H1 (cell line): ENCODE measurements at regions not wholly inside any gene's neighbourhood (a gene's known extent, or its start where the extent isn't known, plus 50 kb on each side); places are given as distances from the start of the nearest gene placed in this dataset.

ENCODE experiments used
- CTCF ChIA-PET: fragments of 300-600 bp; sonication (Branson Sonifier 250); formaldehyde crosslinking; loops from one replicate; lab custom pipeline; 2021; ENCODE audit not compliant: partially characterized antibody; lab: Charles Lee
- POLR2A ChIA-PET: fragments of 300-600 bp; sonication (Branson Sonifier 250); formaldehyde crosslinking; loops from one replicate; lab custom pipeline; 2021; ENCODE audit warnings: inconsistent platforms; ENCODE audit not compliant: partially characterized antibody; lab: Charles Lee
- DNase-seq, 2 experiments: peaks; one replicate each; pipeline versions ENCODE4 v3.0.0 to v3.0.0-alpha.2; 2010 to 2022; ENCODE audit warnings: low spot score in 2 of 2, low read depth in 1 of 2, mixed read lengths in 1 of 2
- FAIRE-seq: peaks from 2 replicates; lab custom pipeline; 2011; peaks lifted over from hg19 to GRCh38; lab: Jason Lieb, UNC
- H2AFZ ChIP-seq: 2 replicates; pipeline ENCODE4 v1.8.1; 2012; ENCODE audit warnings: low read length, inconsistent platforms
- H2AK5ac ChIP-seq: 2 replicates; pipeline ENCODE4 v1.6.1; 2013; ENCODE audit warnings: low read depth, low read length
- H2BK120ac ChIP-seq: replicated peaks from 2 replicates; pipeline ENCODE3; 2013; ENCODE audit warnings: low read depth, low read length, inconsistent platforms
- H2BK12ac ChIP-seq: 2 replicates; pipeline ENCODE4 v1.6.1; 2013; ENCODE audit warnings: low read depth, low read length
- H2BK15ac ChIP-seq: 2 replicates; pipeline ENCODE4 v1.6.1; 2013; ENCODE audit warnings: low read length
- H2BK20ac ChIP-seq: 2 replicates; pipeline ENCODE4 v1.6.1; 2013; ENCODE audit warnings: low read length
- H2BK5ac ChIP-seq: 2 replicates; pipeline ENCODE4 v1.6.1; 2013; ENCODE audit warnings: low read depth, low read length
- H3K14ac ChIP-seq: 2 replicates; pipeline ENCODE4 v1.6.1; 2013; ENCODE audit warnings: inconsistent platforms; ENCODE audit not compliant: insufficient read length
- H3K18ac ChIP-seq: 2 replicates; pipeline ENCODE4 v1.6.1; 2013; ENCODE audit warnings: low read length; ENCODE audit errors: extremely low read depth
- H3K23ac ChIP-seq: 2 replicates; pipeline ENCODE4 v1.6.1; 2013; ENCODE audit warnings: inconsistent platforms; ENCODE audit not compliant: insufficient read length
- H3K23me2 ChIP-seq: 2 replicates; pipeline ENCODE4 v1.6.1; 2013; ENCODE audit warnings: low read depth, low read length
- H3K27ac ChIP-seq: 2 replicates; pipeline ENCODE4 v1.6.1; 2011; ENCODE audit warnings: low read depth, low read length, inconsistent platforms
- H3K27me3 ChIP-seq, 4 experiments: replicated peaks in 1 of 4; 1 replicate in 1 of 4; 2 replicates in 3 of 4; pipeline versions ENCODE4 v1.6.1 to v1.8.1; 2011 to 2013; ENCODE audit warnings: low read length in 3 of 4, mild to moderate bottlenecking in 3 of 4, inconsistent platforms in 2 of 4, mixed read lengths in 2 of 4, moderate library complexity in 1 of 4; ENCODE audit not compliant: control insufficient read depth in 3 of 4, insufficient read depth in 3 of 4; ENCODE audit errors: extremely low read depth in 1 of 4
- H3K36me3 ChIP-seq, 4 experiments: 2 replicates each; pipeline versions ENCODE4 v1.6.1 to v1.8.1; 2011 to 2013; ENCODE audit warnings: mild to moderate bottlenecking in 4 of 4, low read length in 3 of 4, moderate library complexity in 2 of 4, control low read depth in 1 of 4, inconsistent platforms in 1 of 4; ENCODE audit not compliant: insufficient read depth in 4 of 4, control insufficient read depth in 2 of 4
- H3K4ac ChIP-seq: replicated peaks from 2 replicates; pipeline ENCODE3; 2013; ENCODE audit warnings: low read length, low read depth, mixed read lengths, inconsistent platforms; ENCODE audit not compliant: insufficient read length
- H3K4me1 ChIP-seq, 4 experiments: replicated peaks in 1 of 4; 1 replicate in 1 of 4; 2 replicates in 3 of 4; pipeline versions ENCODE4 v1.6.1 to v1.8.1; 2011 to 2013; ENCODE audit warnings: low read length in 3 of 4, inconsistent platforms in 2 of 4, mixed read lengths in 1 of 4; ENCODE audit not compliant: insufficient read depth in 4 of 4, control insufficient read depth in 3 of 4
- H3K4me2 ChIP-seq, 2 experiments: 2 replicates each; pipeline versions ENCODE4 v1.6.1 to v1.8.1; 2011 to 2013; ENCODE audit warnings: low read depth in 2 of 2, low read length in 2 of 2, control low read depth in 1 of 2, inconsistent platforms in 1 of 2, mild to moderate bottlenecking in 1 of 2; ENCODE audit not compliant: insufficient read depth in 1 of 2
- H3K4me3 ChIP-seq, 4 experiments: fragments of 200-600, 300-600 bp in 1 of 4; sonication (generic), shearing (Covaris generic), sonication (Bioruptor Twin) in 1 of 4; 2 replicates each; pipeline versions ENCODE4 v1.5.1 to v1.8.1; 2011 to 2016; ENCODE audit warnings: low read length in 4 of 4, low read depth in 3 of 4, control low read depth in 2 of 4, inconsistent platforms in 2 of 4, mild to moderate bottlenecking in 2 of 4, mixed read lengths in 1 of 4, moderate library complexity in 1 of 4; ENCODE audit not compliant: insufficient read depth in 2 of 4; ENCODE audit errors: extremely low read depth in 1 of 4
- H3K56ac ChIP-seq: replicated peaks from 2 replicates; pipeline ENCODE3; 2013; ENCODE audit warnings: low read depth, mild to moderate bottlenecking, mixed read lengths, low read length, inconsistent platforms; ENCODE audit not compliant: insufficient read length
- H3K79me1 ChIP-seq: 2 replicates; pipeline ENCODE4 v1.6.1; 2013; ENCODE audit warnings: low read depth, low read length, control low read depth
- H3K79me2 ChIP-seq, 2 experiments: 2 replicates each; pipeline versions ENCODE4 v1.6.1 to v1.8.1; 2012 to 2013; ENCODE audit warnings: low read length in 2 of 2, mild to moderate bottlenecking in 2 of 2, inconsistent platforms in 1 of 2; ENCODE audit not compliant: insufficient read depth in 2 of 2, control insufficient read depth in 1 of 2
- H3K9ac ChIP-seq, 4 experiments: replicated peaks in 1 of 4; 1 replicate in 1 of 4; 2 replicates in 3 of 4; pipeline versions ENCODE4 v1.6.1 to v1.8.1; 2011 to 2013; ENCODE audit warnings: low read depth in 3 of 4, low read length in 3 of 4, control low read depth in 2 of 4, mild to moderate bottlenecking in 2 of 4, moderate library complexity in 2 of 4, inconsistent platforms in 1 of 4; ENCODE audit errors: extremely low read depth in 1 of 4
- H3K9me3 ChIP-seq, 2 experiments: 2 replicates each; pipeline versions ENCODE4 v1.6.1 to v1.8.1; 2012 to 2013; ENCODE audit warnings: mild to moderate bottlenecking in 2 of 2, moderate library complexity in 2 of 2, control low read depth in 1 of 2, inconsistent platforms in 1 of 2, low read depth in 1 of 2, low read length in 1 of 2, mixed read lengths in 1 of 2; ENCODE audit not compliant: insufficient read depth in 2 of 2
- H4K20me1 ChIP-seq, 2 experiments: replicated peaks in 1 of 2; 2 replicates each; pipeline versions ENCODE3 to v1.8.1; 2011 to 2013; ENCODE audit warnings: inconsistent platforms in 2 of 2, low read length in 2 of 2, mild to moderate bottlenecking in 1 of 2; ENCODE audit not compliant: insufficient read depth in 2 of 2, control insufficient read depth in 1 of 2
- H4K5ac ChIP-seq: 2 replicates; pipeline ENCODE4 v1.6.1; 2013; ENCODE audit warnings: low read length, low read depth, mixed read lengths, inconsistent platforms; ENCODE audit not compliant: insufficient read length
- H4K8ac ChIP-seq: 2 replicates; pipeline ENCODE4 v1.8.0; 2013; ENCODE audit warnings: mild to moderate bottlenecking, moderate library complexity, low read length, inconsistent platforms; ENCODE audit not compliant: insufficient read depth; ENCODE audit errors: extremely low read depth
- H4K91ac ChIP-seq: replicated peaks from 2 replicates; pipeline ENCODE3; 2013; ENCODE audit warnings: low read length, mixed read lengths, inconsistent platforms; ENCODE audit not compliant: insufficient read length
- POLR2A ChIP-seq, 2 experiments: IDR thresholded peaks; 1 replicate in 1 of 2; 2 replicates in 1 of 2; pipeline ENCODE4 v1.6.1; 2011; ENCODE audit warnings: low read depth in 2 of 2, low read length in 2 of 2, mild to moderate bottlenecking in 2 of 2; ENCODE audit errors: control extremely low read depth in 1 of 2
- RNF2 ChIP-seq: fragments of 200-900, 300-1000 bp; sonication (generic); IDR thresholded peaks from 2 replicates; pipeline ENCODE4 v1.7.1; 2016; ENCODE audit warnings: borderline replicate concordance, low read depth, mild to moderate bottlenecking, antibody characterized with exemption, low read length; ENCODE audit not compliant: poor library complexity, severe bottlenecking; ENCODE audit errors: missing control alignments
- TEAD4 ChIP-seq: IDR thresholded peaks from 2 replicates; pipeline ENCODE4 v1.6.1; 2012; ENCODE audit warnings: low read depth, low read length, inconsistent platforms, mixed read lengths
- WGBS, 2 experiments: shearing (Covaris generic) in 1 of 2; methylation state at CpG; one replicate each; pipeline versions ENCODE4 v1.1.6 to v1.1.7; 2013 to 2015; ENCODE audit warnings: low lambda C conversion rate in 2 of 2, mixed read lengths in 2 of 2, inconsistent platforms in 1 of 2, low coverage in 1 of 2, missing lambda C conversion rate in 1 of 2; ENCODE audit not compliant: insufficient replicate concordance in 2 of 2, insufficient coverage in 1 of 2, insufficient read length in 1 of 2; ENCODE audit errors: extremely low coverage in 1 of 2, missing lambda C conversion rate in 1 of 2; 5-methylcytosine and 5-hydroxymethylcytosine counted together

- Histone ChIP-seq H3K23me2 (no peaks in the 10 kb centered on the region), H3K9ac (no peak overlapping the region), H3K4ac (no peak overlapping the region), H2AFZ (no peak overlapping the region), H4K5ac (no peak overlapping the region), H3K14ac (no peak overlapping the region), H3K4me1 (0 out of 7 replicates have a peak, but pooled peaks cover 0 to 2% (median 0%) of the 10 kb centered on the region in 4 experiments), H3K79me2 (no peaks in the 10 kb centered on the region), H4K20me1 (no peaks in the 10 kb centered on the region), H2BK20ac (no peak overlapping the region), H2BK5ac (no peak overlapping the region), H3K27ac (no peak overlapping the region), H3K23ac (no peak overlapping the region), H2BK12ac (no peak overlapping the region), H3K9me3 (0 out of 4 replicates have a peak, but pooled peaks cover 3 to 5% of the 10 kb centered on the region in 2 experiments), H3K79me1 (no peaks in the 10 kb centered on the region), H2BK120ac (no peak overlapping the region), H3K36me3 (0 out of 8 replicates have a peak, but pooled peaks cover 0 to 2% (median 0%) of the 10 kb centered on the region in 4 experiments), H2BK15ac (no peak overlapping the region), H3K4me2 (no peak overlapping the region), H3K56ac (no peak overlapping the region), H3K27me3 (no peaks in the 10 kb centered on the region), H3K4me3 (no peak overlapping the region), H4K8ac (no peak overlapping the region), H3K18ac (no peak overlapping the region), H2AK5ac (no peak overlapping the region), H4K91ac (no peak overlapping the region)
- DNase-seq (no peak), FAIRE-seq (no peak)
- 87% methylated on average over 2 of the region's 2 CpGs; no CpG with 5 or more reads in 1 of the 2 experiments for WGBS, 2 experiments
- no peak for TF ChIP-seq RNF2
- no peak for TF ChIP-seq POLR2A (IDR thresholded peaks at IDR 0.05; ENCODE audit: control extremely low read depth in 1 of 2, low read depth in 2 of 2, low read length in 2 of 2)
- TF ChIP-seq TEAD4, result no peak
- ChIA-PET POLR2A (no interaction called here), CTCF (no interaction called here)
Measured at GRCh38 chr11:38795027-38795426, 2197.0 kb upstream of the RAG2 start.
